DND-41 (cell line): ENCODE measurements at regions not wholly inside any gene's neighbourhood (a gene's known extent, or its start where the extent isn't known, plus 50 kb on each side); places are given as distances from the start of the nearest gene placed in this dataset.

Experiments
- ATAC-seq: fragments of 200-7000 bp; cut with Tn5 transposase; 3 replicates; pipeline ENCODE4 v1.9.1; 2021; ENCODE audit warnings: low read depth; ENCODE audit not compliant: insufficient read depth
- DNase-seq: peaks from one replicate; pipeline ENCODE4 v3.0.0-alpha.2; 2020
- H2AFZ ChIP-seq: 2 replicates; pipeline ENCODE4 v1.6.0; 2012; ENCODE audit warnings: low read depth, low read length
- H3K27ac ChIP-seq: 2 replicates; pipeline ENCODE4 v1.5.1; 2012; ENCODE audit warnings: low read length, inconsistent platforms
- H3K27me3 ChIP-seq: fragments of 200-600 bp; sonication (generic); 2 replicates; pipeline ENCODE4 v1.6.0; 2012; ENCODE audit warnings: low read length, mild to moderate bottlenecking, inconsistent platforms; ENCODE audit not compliant: insufficient read depth, poor library complexity
- H3K36me3 ChIP-seq: 2 replicates; pipeline ENCODE4 v1.5.1; 2012; ENCODE audit warnings: low read length, inconsistent platforms; ENCODE audit not compliant: insufficient read depth
- H3K4me1 ChIP-seq: 2 replicates; pipeline ENCODE4 v1.5.1; 2012; ENCODE audit warnings: mild to moderate bottlenecking, low read length; ENCODE audit not compliant: insufficient read depth
- H3K4me2 ChIP-seq: 2 replicates; pipeline ENCODE4 v1.6.0; 2012; ENCODE audit warnings: mild to moderate bottlenecking, moderate library complexity, low read length, inconsistent platforms; ENCODE audit not compliant: insufficient read depth
- H3K4me3 ChIP-seq, 2 experiments: fragments of 200-600 bp in 1 of 2; shearing (Covaris generic) in 1 of 2; 2 replicates each; pipeline ENCODE4 v1.5.1; 2012 to 2016; ENCODE audit warnings: inconsistent platforms in 2 of 2, low read length in 2 of 2, mild to moderate bottlenecking in 2 of 2, low read depth in 1 of 2, moderate library complexity in 1 of 2
- H3K79me2 ChIP-seq: 2 replicates; pipeline ENCODE4 v1.6.0; 2012; ENCODE audit warnings: low read length, inconsistent platforms; ENCODE audit not compliant: insufficient read depth
- H3K9ac ChIP-seq: 2 replicates; pipeline ENCODE4 v1.6.0; 2012; ENCODE audit warnings: low read depth, mild to moderate bottlenecking, inconsistent platforms, low read length, moderate library complexity
- H3K9me3 ChIP-seq: 2 replicates; pipeline ENCODE4 v1.5.1; 2012; ENCODE audit warnings: low read length, moderate library complexity, mild to moderate bottlenecking, inconsistent platforms; ENCODE audit not compliant: insufficient read depth, severe bottlenecking
- H4K20me1 ChIP-seq: 2 replicates; pipeline ENCODE4 v1.6.0; 2012; ENCODE audit warnings: low read length; ENCODE audit not compliant: insufficient read depth
- CTCF ChIP-seq: IDR thresholded peaks from 2 replicates; pipeline ENCODE4 v1.5.1; 2012; ENCODE audit warnings: borderline replicate concordance, low read length, moderate library complexity, mild to moderate bottlenecking; ENCODE audit not compliant: poor library complexity, severe bottlenecking; ENCODE audit errors: extremely low read depth
- EZH2 ChIP-seq: IDR thresholded peaks from 3 replicates; pipeline ENCODE4 v1.6.1; 2012; ENCODE audit warnings: borderline replicate concordance, low read depth, mild to moderate bottlenecking, moderate library complexity, low read length, inconsistent platforms; ENCODE audit not compliant: severe bottlenecking

GRCh38 chr2:215557701-215558100 lies 121.8 kb upstream of the FN1 start:
- H3K4me1 ChIP-seq: no peaks in the 10 kb centered on the region
- DNase-seq (no peak), ATAC-seq (no peak)
- no peaks in the 10 kb centered on the region for H4K20me1 ChIP-seq
- H3K4me2 ChIP-seq: no peak overlapping the region
- H3K9ac ChIP-seq: no peak overlapping the region
- no peak overlapping the region for H2AFZ ChIP-seq
- no peaks in the 10 kb centered on the region for H3K9me3 ChIP-seq
- H3K36me3 ChIP-seq: no peaks in the 10 kb centered on the region
- H3K27me3 ChIP-seq: no peaks in the 10 kb centered on the region
- H3K79me2 ChIP-seq: no peaks in the 10 kb centered on the region
- H3K27ac ChIP-seq: no peak overlapping the region
- TF ChIP-seq CTCF (no peak), EZH2 (no peak)
- no peak overlapping the region for H3K4me3 ChIP-seq

DNA sequence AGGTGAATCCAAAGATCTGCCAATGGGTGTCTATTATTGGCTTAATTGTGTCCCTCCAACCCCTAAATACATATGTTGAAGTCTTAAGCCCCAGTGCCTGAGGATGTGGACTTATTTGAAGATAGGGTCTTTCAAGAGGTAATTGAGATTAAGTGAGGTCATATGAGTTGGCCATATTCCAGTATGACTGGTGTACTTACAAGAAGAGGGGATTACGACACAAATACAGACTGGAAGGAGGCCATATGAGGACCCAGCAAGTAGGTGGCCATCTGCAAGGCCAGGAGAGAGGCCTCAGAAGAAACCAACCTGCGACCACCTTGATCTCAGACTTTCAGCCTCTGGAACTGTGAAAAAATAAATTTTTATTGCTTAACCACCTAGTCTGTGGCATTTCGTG lies 121.1 kb upstream of the FN1 start:
- no peak for TF ChIP-seq CTCF
- TF ChIP-seq EZH2: no peak
- H3K4me3 ChIP-seq: no peak overlapping the region
- DNase-seq (no peak), ATAC-seq (no peak)
- H3K9me3 ChIP-seq: no peaks in the 10 kb centered on the region
- H3K27ac ChIP-seq: no peak overlapping the region
- H3K79me2 ChIP-seq: no peaks in the 10 kb centered on the region
- no peak overlapping the region for H3K9ac ChIP-seq
- no peaks in the 10 kb centered on the region for H3K4me1 ChIP-seq
- H3K4me2 ChIP-seq: no peak overlapping the region
- H3K27me3 ChIP-seq: no peaks in the 10 kb centered on the region
- H3K36me3 ChIP-seq: no peaks in the 10 kb centered on the region
- no peak overlapping the region for H2AFZ ChIP-seq
- H4K20me1 ChIP-seq: no peaks in the 10 kb centered on the region

DNA sequence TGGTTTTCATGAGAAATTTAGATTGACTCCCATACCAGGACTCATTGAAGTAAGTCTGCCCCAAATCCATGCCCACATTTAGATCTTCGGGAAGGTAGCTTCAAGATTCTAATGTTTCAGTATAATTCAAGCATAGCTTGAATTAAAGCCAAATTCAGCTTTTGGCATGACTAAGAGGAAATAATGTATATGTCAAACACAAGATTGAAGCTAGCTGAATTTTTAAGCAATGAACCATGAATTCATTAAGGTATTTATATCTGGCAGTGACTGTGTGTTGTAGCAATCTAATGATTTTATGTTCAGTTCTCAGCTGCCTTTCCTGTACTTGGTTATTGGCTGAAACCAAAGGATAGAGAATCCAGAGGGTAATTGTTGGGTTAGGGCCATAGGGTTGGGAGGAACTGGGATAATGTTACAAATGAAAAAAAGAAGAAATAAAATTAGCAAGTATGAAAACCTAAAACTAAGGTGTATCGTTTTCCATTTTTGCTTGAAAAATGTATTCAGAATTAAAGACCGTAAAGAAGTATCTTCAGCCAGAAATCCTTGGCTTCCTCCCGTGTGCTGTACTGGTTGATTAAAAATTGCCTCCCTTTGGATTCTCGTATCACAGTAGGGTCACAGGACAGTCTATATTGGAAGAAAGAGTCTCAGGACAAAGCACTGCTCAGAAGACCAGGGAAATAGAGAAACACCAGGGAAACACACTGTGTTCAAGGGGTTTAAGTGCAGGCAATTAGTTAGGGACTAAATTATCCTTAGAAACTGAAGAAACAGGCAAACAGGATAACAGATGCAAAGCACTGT lies 119.0 kb upstream of the FN1 start:
- Histone ChIP-seq H2AFZ (no peak overlapping the region), H3K27ac (no peak overlapping the region), H3K36me3 (no peaks in the 10 kb centered on the region), H3K9me3 (no peaks in the 10 kb centered on the region), H3K79me2 (no peaks in the 10 kb centered on the region), H3K4me3 (no peak overlapping the region), H3K4me2 (no peak overlapping the region), H3K4me1 (no peaks in the 10 kb centered on the region), H3K9ac (no peak overlapping the region), H4K20me1 (no peaks in the 10 kb centered on the region), H3K27me3 (no peaks in the 10 kb centered on the region)
- ATAC-seq (no peak), DNase-seq (no peak)
- TF ChIP-seq EZH2 (no peak), CTCF (no peak)
